Tibial nerve (tissue), 4 donors: ENCODE measurements at regions not wholly inside any gene's neighbourhood (a gene's known extent, or its start where the extent isn't known, plus 50 kb on each side); places are given as distances from the start of the nearest gene placed in this dataset.
"Not testable (repeated sequence)": the region's sequence is repeated elsewhere in the genome, so short reads cannot be mapped to it uniquely, and the experiment has no call there.

Experiments
- DNase-seq, 2 donors: peaks; one replicate each; pipeline ENCODE4 v3.0.0-alpha.2; 2019; ENCODE audit warnings: low spot score in 2 of 2
- H3K27ac ChIP-seq, 4 donors: fragments of 200-600 bp; sonication (generic) in 3 of 4; one replicate each; pipeline ENCODE4 v1.5.1; 2017 to 2019; ENCODE audit warnings: mild to moderate bottlenecking in 1 of 4
- H3K27me3 ChIP-seq, 2 donors: fragments of 200-600 bp; sonication (generic) in 1 of 2; one replicate each; pipeline versions ENCODE4 v1.5.1 to v1.6.0; 2017 to 2019
- H3K36me3 ChIP-seq, 3 donors: fragments of 200-600 bp; sonication (generic); one replicate each; pipeline ENCODE4 v1.5.1; 2018 to 2019
- H3K4me1 ChIP-seq, 4 donors: fragments of 200-600 bp; sonication (generic) in 3 of 4; one replicate each; pipeline ENCODE4 v1.5.1; 2017 to 2019
- H3K4me3 ChIP-seq, 4 donors: fragments of 200-600 bp; sonication (generic) in 3 of 4; one replicate each; pipeline ENCODE4 v1.5.1; 2017 to 2019; ENCODE audit warnings: mild to moderate bottlenecking in 1 of 4, moderate library complexity in 1 of 4
- H3K9me3 ChIP-seq, 4 donors: fragments of 200-600 bp; sonication (generic) in 3 of 4; one replicate each; pipeline ENCODE4 v1.5.1; 2017 to 2019
- EP300 ChIP-seq, 2 donors: sonication (generic); formaldehyde crosslinking; IDR thresholded peaks; one replicate each; pipeline ENCODE4 v1.6.1; 2017; ENCODE audit warnings: antibody characterized with exemption in 2 of 2, mild to moderate bottlenecking in 1 of 2
- POLR2A ChIP-seq, 2 donors: fragments of 450-650 bp; IDR thresholded peaks; one replicate each; pipeline ENCODE4 v1.6.1; 2017; ENCODE audit warnings: antibody characterized with exemption in 2 of 2, mild to moderate bottlenecking in 2 of 2, moderate library complexity in 2 of 2
- WGBS, 2 donors: methylation state at CpG; one replicate each; pipeline ENCODE4 v1.1.5; 2018; 5-methylcytosine and 5-hydroxymethylcytosine counted together
- TF ChIP-seq, protein P1 (sequence below), 5 experiments: fragments of 200-600 bp in 3 of 5; fragments of 450-650 bp in 2 of 5; sonication (generic) in 3 of 5; IDR thresholded peaks; one replicate each; pipeline ENCODE4 v1.5.1; 2016 to 2019; ENCODE audit warnings: antibody characterized with exemption in 5 of 5, mild to moderate bottlenecking in 3 of 5, moderate library complexity in 2 of 5

DNA sequence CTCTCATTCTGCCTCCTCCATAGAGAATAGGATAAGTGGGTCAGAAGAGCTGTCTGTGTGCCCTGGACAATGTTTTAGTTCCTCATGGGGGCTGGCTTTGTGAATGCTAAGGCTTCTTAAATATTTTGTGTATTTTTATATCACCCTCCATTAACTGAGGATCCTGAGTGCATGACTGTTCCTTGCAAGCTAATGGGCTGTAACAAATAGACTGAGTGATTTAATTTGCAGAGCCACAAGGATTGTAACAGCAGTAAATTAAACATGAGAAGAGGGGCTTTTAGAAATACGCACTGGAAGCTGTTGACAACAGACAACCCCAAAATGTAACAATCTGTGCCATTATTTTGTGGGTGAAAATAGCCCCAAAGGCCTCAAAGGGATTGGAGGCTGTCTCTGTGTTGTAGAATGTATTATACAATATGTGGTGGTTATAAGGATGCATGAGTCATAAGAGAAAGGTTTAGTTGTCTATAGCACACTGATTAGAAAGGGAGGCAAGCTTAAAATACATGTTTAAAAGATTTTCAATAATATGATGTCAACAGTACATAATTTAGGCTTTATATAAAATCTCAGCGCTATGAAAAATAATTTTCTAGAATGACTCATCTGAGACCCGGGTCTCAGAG lies 152.7 kb upstream of the ACTBL2 start:
- Histone ChIP-seq H3K36me3 (no peaks in the 10 kb centered on the region), H3K9me3 (no peaks in the 10 kb centered on the region), H3K4me1 (no peaks in the 10 kb centered on the region), H3K27ac (no peak overlapping the region), H3K4me3 (no peak overlapping the region), H3K27me3 (no peaks in the 10 kb centered on the region)
- WGBS, 2 donors, result 56 to 61% methylated on average over 3 of the region's 3 CpGs
- no peak for TF ChIP-seq POLR2A (IDR thresholded peaks at IDR 0.05)
- no peak for TF ChIP-seq EP300 (IDR thresholded peaks at IDR 0.05)
- TF ChIP-seq, protein P1, sequence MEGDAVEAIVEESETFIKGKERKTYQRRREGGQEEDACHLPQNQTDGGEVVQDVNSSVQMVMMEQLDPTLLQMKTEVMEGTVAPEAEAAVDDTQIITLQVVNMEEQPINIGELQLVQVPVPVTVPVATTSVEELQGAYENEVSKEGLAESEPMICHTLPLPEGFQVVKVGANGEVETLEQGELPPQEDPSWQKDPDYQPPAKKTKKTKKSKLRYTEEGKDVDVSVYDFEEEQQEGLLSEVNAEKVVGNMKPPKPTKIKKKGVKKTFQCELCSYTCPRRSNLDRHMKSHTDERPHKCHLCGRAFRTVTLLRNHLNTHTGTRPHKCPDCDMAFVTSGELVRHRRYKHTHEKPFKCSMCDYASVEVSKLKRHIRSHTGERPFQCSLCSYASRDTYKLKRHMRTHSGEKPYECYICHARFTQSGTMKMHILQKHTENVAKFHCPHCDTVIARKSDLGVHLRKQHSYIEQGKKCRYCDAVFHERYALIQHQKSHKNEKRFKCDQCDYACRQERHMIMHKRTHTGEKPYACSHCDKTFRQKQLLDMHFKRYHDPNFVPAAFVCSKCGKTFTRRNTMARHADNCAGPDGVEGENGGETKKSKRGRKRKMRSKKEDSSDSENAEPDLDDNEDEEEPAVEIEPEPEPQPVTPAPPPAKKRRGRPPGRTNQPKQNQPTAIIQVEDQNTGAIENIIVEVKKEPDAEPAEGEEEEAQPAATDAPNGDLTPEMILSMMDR (IDR thresholded peaks at IDR 0.05), result no peak
- DNase-seq, result no peak

DNA sequence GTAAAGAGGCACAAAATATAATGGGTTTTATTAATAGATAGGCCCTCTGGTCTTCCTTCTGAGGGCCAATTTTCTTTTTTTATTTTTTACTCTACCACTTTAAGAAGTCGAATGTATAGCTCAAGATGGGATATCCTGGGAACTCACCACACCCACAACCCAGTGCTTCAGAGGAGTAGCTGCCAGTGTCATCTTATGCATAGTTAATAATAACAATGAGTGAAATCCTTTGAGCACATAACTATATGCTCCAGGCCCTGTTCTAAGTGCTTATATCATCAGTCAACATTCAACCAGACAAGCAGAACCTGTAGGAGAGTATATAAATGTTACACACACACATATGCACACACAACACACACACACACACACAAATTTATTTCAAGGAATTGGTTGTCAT lies 150.3 kb upstream of the ACTBL2 start:
- WGBS, 2 donors, result 64 to 79% methylated on average over 1 of the region's 1 CpG
- Histone ChIP-seq H3K4me1 (no peaks in the 10 kb centered on the region), H3K27me3 (no peaks in the 10 kb centered on the region), H3K36me3 (no peaks in the 10 kb centered on the region), H3K4me3 (no peak overlapping the region), H3K9me3 (no peaks in the 10 kb centered on the region), H3K27ac (no peak overlapping the region)
- DNase-seq, result no peak
- TF ChIP-seq, protein P1 (IDR thresholded peaks at IDR 0.05), result no peak
- TF ChIP-seq POLR2A (IDR thresholded peaks at IDR 0.05) (no peak), EP300 (IDR thresholded peaks at IDR 0.05) (no peak)

DNA sequence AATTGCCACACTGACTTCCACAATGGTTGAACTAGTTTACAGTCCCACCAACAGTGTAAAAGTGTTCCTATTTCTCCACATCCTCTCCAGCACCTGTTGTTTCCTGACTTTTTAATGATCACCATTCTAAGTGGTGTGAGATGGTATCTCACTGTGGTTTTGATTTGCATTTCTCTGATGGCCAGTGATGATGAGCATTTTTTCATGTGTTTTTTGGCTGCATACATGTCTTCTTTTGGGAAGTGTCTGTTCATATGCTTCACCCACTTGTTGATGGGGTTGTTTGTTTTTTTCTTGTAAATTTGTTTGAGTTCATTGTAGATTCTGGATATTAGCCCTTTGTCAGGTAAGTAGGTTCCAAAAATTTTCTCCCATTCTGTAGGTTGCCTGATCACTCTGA lies 148.5 kb upstream of the ACTBL2 start:
- not testable (repeated sequence) for H3K27ac ChIP-seq, H3K27me3 ChIP-seq, DNase-seq, H3K4me3 ChIP-seq, H3K36me3 ChIP-seq, H3K9me3 ChIP-seq, H3K4me1 ChIP-seq

DNA sequence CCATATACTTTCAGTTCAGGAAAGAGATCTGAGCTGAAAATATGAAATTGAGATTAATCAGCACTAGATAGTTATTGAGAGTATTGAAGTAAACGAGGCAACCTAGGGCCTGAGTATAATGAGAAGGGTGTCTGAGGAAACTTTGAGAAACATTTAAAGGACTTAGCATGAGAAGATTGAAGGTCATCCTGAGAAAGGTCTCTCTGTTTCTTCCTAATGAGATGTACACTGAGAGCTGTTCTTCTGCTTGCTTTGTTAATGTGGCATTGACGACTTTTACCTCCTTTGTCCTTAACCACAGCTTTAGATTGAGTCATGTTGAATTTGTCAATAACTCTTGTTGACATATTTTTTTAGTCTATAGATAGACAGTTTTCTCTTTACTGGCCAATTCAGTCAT lies 145.1 kb upstream of the ACTBL2 start:
- no peaks in the 10 kb centered on the region for H3K27me3 ChIP-seq
- H3K4me3 ChIP-seq, result no peak overlapping the region
- H3K9me3 ChIP-seq, result no peaks in the 10 kb centered on the region
- H3K27ac ChIP-seq, result no peak overlapping the region
- WGBS, 2 donors, result 73 to 74% methylated on average over 2 of the region's 2 CpGs
- DNase-seq, result no peak
- no peak for TF ChIP-seq POLR2A (IDR thresholded peaks at IDR 0.05)
- TF ChIP-seq, protein P1 (IDR thresholded peaks at IDR 0.05), result no peak
- TF ChIP-seq EP300 (IDR thresholded peaks at IDR 0.05), result no peak
- H3K36me3 ChIP-seq, result no peaks in the 10 kb centered on the region
- H3K4me1 ChIP-seq, result no peaks in the 10 kb centered on the region

DNA sequence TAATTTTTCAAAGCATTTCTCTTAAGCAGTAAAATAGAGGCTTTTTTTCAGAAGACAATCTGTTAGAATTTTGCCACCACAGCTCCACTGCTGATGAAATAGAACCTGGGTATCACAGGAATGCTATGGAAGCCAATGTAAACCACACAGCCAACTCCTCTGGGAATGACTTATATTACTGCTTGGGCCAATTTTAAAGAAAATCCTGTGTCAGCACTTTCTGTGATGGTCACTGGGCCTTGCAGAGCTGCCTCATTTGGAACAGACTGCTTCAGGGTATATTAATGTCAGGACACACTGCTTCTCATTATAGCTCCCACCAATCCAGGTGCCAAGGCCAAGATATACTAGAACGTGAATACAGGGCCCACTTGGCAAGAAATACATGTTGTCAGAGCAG lies 144.1 kb upstream of the ACTBL2 start:
- Histone ChIP-seq H3K9me3 (no peaks in the 10 kb centered on the region), H3K36me3 (no peaks in the 10 kb centered on the region), H3K27me3 (no peaks in the 10 kb centered on the region), H3K27ac (no peak overlapping the region), H3K4me1 (no peaks in the 10 kb centered on the region), H3K4me3 (no peak overlapping the region)
- 40 to 70% methylated on average over 1 of the region's 1 CpG for WGBS, 2 donors
- TF ChIP-seq, protein P1 (IDR thresholded peaks at IDR 0.05), result no peak
- TF ChIP-seq POLR2A (IDR thresholded peaks at IDR 0.05), result no peak
- TF ChIP-seq EP300 (IDR thresholded peaks at IDR 0.05), result no peak
- no peak for DNase-seq

DNA sequence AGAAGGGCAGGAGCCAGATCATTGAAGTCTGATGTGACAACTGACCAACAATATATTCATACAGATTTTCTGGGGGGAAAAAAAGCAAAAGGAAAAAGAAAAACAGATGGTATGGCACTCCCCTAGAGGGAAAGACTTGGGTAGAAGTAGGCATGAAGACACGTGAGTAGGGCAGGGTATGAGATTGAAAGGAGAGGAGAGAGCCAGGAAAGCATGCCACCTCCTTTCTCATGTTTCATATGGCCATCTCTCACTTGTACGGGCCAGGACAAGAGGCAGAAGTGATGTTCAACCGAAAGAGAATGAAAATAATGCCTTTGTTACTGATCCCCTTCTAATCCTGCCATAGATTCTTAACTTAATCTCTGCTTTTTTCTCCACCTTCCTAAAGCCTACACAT lies 139.0 kb upstream of the ACTBL2 start:
- no peak for TF ChIP-seq EP300 (IDR thresholded peaks at IDR 0.05)
- TF ChIP-seq POLR2A (IDR thresholded peaks at IDR 0.05), result no peak
- TF ChIP-seq, protein P1 (IDR thresholded peaks at IDR 0.05), result no peak
- Histone ChIP-seq H3K4me3 (no peak overlapping the region), H3K27me3 (no peaks in the 10 kb centered on the region), H3K9me3 (peaks cover 0 to 4% (median 0%) of the 10 kb centered on the region in 4 donors), H3K27ac (no peak overlapping the region), H3K4me1 (no peaks in the 10 kb centered on the region), H3K36me3 (no peaks in the 10 kb centered on the region)
- DNase-seq, result no peak
- WGBS, 2 donors, result 86 to 90% methylated on average over 3 of the region's 3 CpGs
